GM23338 (cell line): ENCODE measurements at regions not wholly inside any gene's neighbourhood (a gene's known extent, or its start where the extent isn't known, plus 50 kb on each side); places are given as distances from the start of the nearest gene placed in this dataset.

Experiments used
- ATAC-seq: fragments of 200-7000 bp; cut with Tn5 transposase; 3 replicates; pipeline ENCODE4 v1.9.1; 2020
- DNase-seq: peaks from one replicate; pipeline ENCODE4 v3.0.0-alpha.2; 2015; ENCODE audit warnings: low spot score
- H2AFZ ChIP-seq: fragments of 200-600 bp; sonication (generic); 2 replicates; pipeline ENCODE4 v1.8.0; 2016; ENCODE audit warnings: antibody characterized with exemption, mild to moderate bottlenecking, moderate library complexity
- H3F3A ChIP-seq: fragments of 200-600 bp; sonication (generic); replicated peaks from 2 replicates; pipeline ENCODE4 v1.8.0; 2017; ENCODE audit warnings: antibody characterized with exemption, mixed run types, low read depth
- H3K27ac ChIP-seq: fragments of 200-600 bp; sonication (generic); 2 replicates; pipeline ENCODE4 v1.6.1; 2016; ENCODE audit warnings: low read depth
- H3K27me3 ChIP-seq: fragments of 200-600 bp; sonication (generic); 2 replicates; pipeline ENCODE4 v1.8.0; 2016; ENCODE audit warnings: mild to moderate bottlenecking, mixed run types, moderate library complexity; ENCODE audit not compliant: insufficient read depth
- H3K36me3 ChIP-seq: fragments of 200-600 bp; sonication (generic); 2 replicates; pipeline ENCODE4 v1.8.0; 2016; ENCODE audit warnings: mild to moderate bottlenecking; ENCODE audit not compliant: insufficient read depth
- H3K4me1 ChIP-seq: fragments of 200-600 bp; sonication (generic); 2 replicates; pipeline ENCODE4 v1.8.0; 2016; ENCODE audit warnings: mild to moderate bottlenecking, moderate library complexity; ENCODE audit not compliant: insufficient read depth
- H3K4me2 ChIP-seq: fragments of 200-600 bp; sonication (generic); 2 replicates; pipeline ENCODE4 v1.7.1; 2017; ENCODE audit warnings: mixed run types
- H3K4me3 ChIP-seq: fragments of 200-600 bp; sonication (generic); 2 replicates; pipeline ENCODE4 v1.6.1; 2016; ENCODE audit warnings: mixed run types
- H3K79me2 ChIP-seq: fragments of 200-600 bp; sonication (generic); replicated peaks from 2 replicates; pipeline ENCODE4 v1.8.0; 2017; ENCODE audit warnings: mild to moderate bottlenecking; ENCODE audit not compliant: insufficient read depth
- H3K9me2 ChIP-seq: fragments of 200-600 bp; sonication (generic); 2 replicates; pipeline ENCODE4 v1.8.0; 2017; ENCODE audit not compliant: insufficient read depth
- H4K20me1 ChIP-seq: fragments of 200-600 bp; sonication (generic); replicated peaks from 2 replicates; pipeline ENCODE4 v1.8.0; 2017; ENCODE audit warnings: mild to moderate bottlenecking; ENCODE audit not compliant: insufficient read depth
- H3K27ac Mint-ChIP-seq: 2 replicates; pipeline ENCODE4 v1.8.0; 2020; ENCODE audit warnings: inconsistent platforms, mild to moderate bottlenecking, moderate library complexity, mixed read lengths
- H3K27me3 Mint-ChIP-seq: 3 replicates; pipeline ENCODE4 v1.8.0; 2022; ENCODE audit warnings: low read depth, mild to moderate bottlenecking, moderate library complexity, mixed read lengths, inconsistent platforms; ENCODE audit not compliant: insufficient read depth, poor library complexity
- H3K36me3 Mint-ChIP-seq: 3 replicates; pipeline ENCODE4 v1.8.0; 2021; ENCODE audit warnings: low read depth, mild to moderate bottlenecking, inconsistent platforms, moderate library complexity, mixed read lengths
- H3K4me1 Mint-ChIP-seq: 3 replicates; pipeline ENCODE4 v1.8.0; 2020; ENCODE audit warnings: mild to moderate bottlenecking, inconsistent platforms, mixed read lengths
- H3K4me3 Mint-ChIP-seq: 3 replicates; pipeline ENCODE4 v1.8.0; 2021; ENCODE audit warnings: moderate library complexity, mild to moderate bottlenecking, inconsistent platforms, mixed read lengths
- H3K9me3 Mint-ChIP-seq: 3 replicates; pipeline ENCODE4 v1.8.0; 2020; ENCODE audit warnings: moderate library complexity, mild to moderate bottlenecking, inconsistent platforms, mixed read lengths
- CREB1 ChIP-seq: fragments of 250-450 bp; sonication (Bioruptor Pico); IDR thresholded peaks from 2 replicates; pipeline ENCODE4 v1.5.0; 2020; ENCODE audit warnings: low read depth, mild to moderate bottlenecking, moderate library complexity
- EZH2 ChIP-seq: fragments of 200-600 bp; sonication (generic); IDR thresholded peaks from one replicate; pipeline ENCODE4 v1.8.0; 2017; ENCODE audit warnings: antibody characterized with exemption, mild to moderate bottlenecking, low read depth; ENCODE audit not compliant: unreplicated experiment
- EZH2phosphoT487 ChIP-seq: fragments of 200-600 bp; sonication (generic); IDR thresholded peaks from one replicate; pipeline ENCODE4 v1.8.1; 2018; ENCODE audit warnings: antibody characterized with exemption; ENCODE audit not compliant: unreplicated experiment
- JUNB ChIP-seq: IDR thresholded peaks from one replicate; pipeline ENCODE4 v1.6.1; 2016; ENCODE audit warnings: antibody characterized with exemption; ENCODE audit not compliant: unreplicated experiment
- NANOG ChIP-seq: IDR thresholded peaks from 2 replicates; pipeline ENCODE4 v1.6.1; 2016; ENCODE audit warnings: antibody characterized with exemption, borderline replicate concordance
- POLR2AphosphoS5 ChIP-seq: IDR thresholded peaks from 2 replicates; pipeline ENCODE4 v1.6.1; 2016; ENCODE audit warnings: antibody characterized with exemption, low read depth
- STAT1 ChIP-seq: IDR thresholded peaks from one replicate; pipeline ENCODE4 v1.6.1; 2016; ENCODE audit warnings: antibody characterized with exemption; ENCODE audit not compliant: unreplicated experiment
- ZNF114 ChIP-seq: fragments of 250-450 bp; sonication (Bioruptor Pico); IDR thresholded peaks from 2 replicates; pipeline ENCODE4 v1.5.0; 2020; ENCODE audit warnings: mild to moderate bottlenecking, moderate library complexity
- ZNF331 ChIP-seq: fragments of 250-450 bp; sonication (Bioruptor Pico); IDR thresholded peaks from 2 replicates; pipeline ENCODE4 v1.5.0; 2020; ENCODE audit warnings: low read depth, mild to moderate bottlenecking, moderate library complexity
- TF ChIP-seq, protein P1 (sequence below), 2 experiments: fragments of 200-600 bp in 1 of 2; sonication (generic) in 1 of 2; conservative IDR thresholded peaks; 2 replicates each; pipeline versions ENCODE4 v1.5.1 to v1.6.1; 2016 to 2017; ENCODE audit warnings: antibody characterized with exemption in 2 of 2, low read depth in 2 of 2, mild to moderate bottlenecking in 2 of 2, moderate library complexity in 1 of 2
- TF ChIP-seq, protein P2 (sequence below): IDR thresholded peaks from 2 replicates; pipeline ENCODE4 v1.6.1; 2016; ENCODE audit warnings: antibody characterized with exemption
- TF ChIP-seq, protein P3 (sequence below): fragments of 250-450 bp; sonication (Bioruptor Pico); IDR thresholded peaks from 2 replicates; pipeline ENCODE4 v1.5.0; 2020; ENCODE audit warnings: mild to moderate bottlenecking, moderate library complexity

DNA sequence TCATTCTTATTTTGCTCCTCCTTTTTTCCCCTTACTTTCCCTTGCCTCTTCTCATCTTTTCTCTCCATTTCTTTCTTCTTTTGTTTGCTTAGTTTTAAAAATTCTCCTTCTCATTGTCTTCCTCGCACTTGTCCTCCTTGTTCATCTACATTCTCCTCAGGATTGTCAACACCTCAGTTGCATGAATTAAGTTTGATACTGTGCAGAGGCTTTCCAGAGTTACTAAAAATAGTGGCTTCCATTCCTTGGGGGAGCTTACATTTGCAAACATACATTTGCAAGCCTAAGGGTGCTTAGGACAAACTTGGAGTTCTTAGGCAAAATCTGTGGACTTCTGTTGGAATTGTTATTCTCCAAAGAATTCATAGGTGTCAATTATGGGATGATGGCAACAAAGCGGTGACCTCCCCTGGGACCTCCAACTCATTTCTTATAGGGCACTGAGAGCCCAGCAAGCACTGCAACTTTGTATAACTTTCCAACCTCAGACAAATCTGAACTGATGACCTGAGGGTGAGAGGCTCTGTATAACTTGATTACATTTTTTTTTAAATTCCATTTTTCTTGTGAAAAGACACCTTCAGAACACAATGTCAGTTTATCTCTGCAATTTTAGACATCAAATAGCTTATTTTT lies 371.4 kb downstream of the TMEM38B start (continued):
- TF ChIP-seq STAT1 (no peak), CREB1 (CRISPR knock-in tag) (no peak), EZH2 (no peak), ZNF331 (CRISPR knock-in tag) (no peak), NANOG (no peak), JUNB (no peak)
- TF ChIP-seq, protein P1, sequence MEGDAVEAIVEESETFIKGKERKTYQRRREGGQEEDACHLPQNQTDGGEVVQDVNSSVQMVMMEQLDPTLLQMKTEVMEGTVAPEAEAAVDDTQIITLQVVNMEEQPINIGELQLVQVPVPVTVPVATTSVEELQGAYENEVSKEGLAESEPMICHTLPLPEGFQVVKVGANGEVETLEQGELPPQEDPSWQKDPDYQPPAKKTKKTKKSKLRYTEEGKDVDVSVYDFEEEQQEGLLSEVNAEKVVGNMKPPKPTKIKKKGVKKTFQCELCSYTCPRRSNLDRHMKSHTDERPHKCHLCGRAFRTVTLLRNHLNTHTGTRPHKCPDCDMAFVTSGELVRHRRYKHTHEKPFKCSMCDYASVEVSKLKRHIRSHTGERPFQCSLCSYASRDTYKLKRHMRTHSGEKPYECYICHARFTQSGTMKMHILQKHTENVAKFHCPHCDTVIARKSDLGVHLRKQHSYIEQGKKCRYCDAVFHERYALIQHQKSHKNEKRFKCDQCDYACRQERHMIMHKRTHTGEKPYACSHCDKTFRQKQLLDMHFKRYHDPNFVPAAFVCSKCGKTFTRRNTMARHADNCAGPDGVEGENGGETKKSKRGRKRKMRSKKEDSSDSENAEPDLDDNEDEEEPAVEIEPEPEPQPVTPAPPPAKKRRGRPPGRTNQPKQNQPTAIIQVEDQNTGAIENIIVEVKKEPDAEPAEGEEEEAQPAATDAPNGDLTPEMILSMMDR (conservative IDR thresholded peaks at IDR 0.05; ENCODE audit: low read depth in 2 of 2) = no peak
- TF ChIP-seq, protein P2, sequence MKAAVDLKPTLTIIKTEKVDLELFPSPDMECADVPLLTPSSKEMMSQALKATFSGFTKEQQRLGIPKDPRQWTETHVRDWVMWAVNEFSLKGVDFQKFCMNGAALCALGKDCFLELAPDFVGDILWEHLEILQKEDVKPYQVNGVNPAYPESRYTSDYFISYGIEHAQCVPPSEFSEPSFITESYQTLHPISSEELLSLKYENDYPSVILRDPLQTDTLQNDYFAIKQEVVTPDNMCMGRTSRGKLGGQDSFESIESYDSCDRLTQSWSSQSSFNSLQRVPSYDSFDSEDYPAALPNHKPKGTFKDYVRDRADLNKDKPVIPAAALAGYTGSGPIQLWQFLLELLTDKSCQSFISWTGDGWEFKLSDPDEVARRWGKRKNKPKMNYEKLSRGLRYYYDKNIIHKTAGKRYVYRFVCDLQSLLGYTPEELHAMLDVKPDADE = no peak

DNA sequence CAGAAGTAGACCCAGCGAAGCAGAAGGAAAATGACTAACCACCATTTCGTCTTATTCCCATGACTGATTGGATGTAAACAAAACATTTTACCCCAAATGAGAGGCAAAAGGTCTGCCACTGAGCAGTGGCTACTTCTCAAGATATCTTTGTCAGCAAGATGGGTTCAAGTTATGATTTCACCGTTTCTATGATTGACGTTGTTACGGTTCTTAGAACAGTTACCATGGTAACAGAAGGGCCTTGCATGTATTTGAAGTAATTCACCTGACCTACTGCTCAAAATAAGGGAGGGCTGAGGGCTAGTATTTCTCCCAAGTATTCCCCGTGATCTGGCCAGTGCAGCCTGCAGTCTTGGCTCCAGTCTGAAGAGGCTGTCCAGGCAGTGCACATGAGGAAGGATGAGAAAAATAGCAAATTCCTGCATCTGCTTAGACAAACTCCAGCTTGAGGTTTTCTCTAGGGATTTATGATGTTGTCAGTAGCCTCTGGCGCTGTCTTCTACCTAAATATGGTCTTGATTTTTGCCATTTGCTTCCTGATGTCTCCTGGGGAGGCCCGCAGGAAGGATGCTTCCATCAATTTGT lies 372.7 kb downstream of the TMEM38B start:
- Mint-ChIP-seq H3K27me3 (no peaks in the 10 kb centered on the region), H3K9me3 (no peaks in the 10 kb centered on the region), H3K27ac (no peak overlapping the region), H3K4me3 (no peak overlapping the region), H3K4me1 (no peaks in the 10 kb centered on the region), H3K36me3 (no peaks in the 10 kb centered on the region)
- DNase-seq (no peak), ATAC-seq (no peak)
- no peak overlapping the region for H2AFZ ChIP-seq
- no peaks in the 10 kb centered on the region for H3K36me3 ChIP-seq
- H3K9me2 ChIP-seq = peaks cover 14% of the 10 kb centered on the region; the same call in 1 of the 2 replicates
- no peak overlapping the region for H3K4me2 ChIP-seq
- no peak overlapping the region for H3K27ac ChIP-seq
- no peak overlapping the region for H3K4me3 ChIP-seq
- H4K20me1 ChIP-seq = no peaks in the 10 kb centered on the region
- no peaks in the 10 kb centered on the region for H3K4me1 ChIP-seq
- no peaks in the 10 kb centered on the region for H3F3A ChIP-seq
- no peaks in the 10 kb centered on the region for H3K27me3 ChIP-seq
- no peaks in the 10 kb centered on the region for H3K79me2 ChIP-seq
- TF ChIP-seq EZH2 = no peak
- TF ChIP-seq STAT1 = no peak
- TF ChIP-seq CREB1 (CRISPR knock-in tag) = no peak
- TF ChIP-seq JUNB = no peak
- TF ChIP-seq, protein P2 = no peak
- TF ChIP-seq EZH2phosphoT487 = no peak
- no peak for TF ChIP-seq NANOG
- TF ChIP-seq ZNF114 (CRISPR knock-in tag) = no peak
- no peak for TF ChIP-seq ZNF331 (CRISPR knock-in tag)
- TF ChIP-seq, protein P3, sequence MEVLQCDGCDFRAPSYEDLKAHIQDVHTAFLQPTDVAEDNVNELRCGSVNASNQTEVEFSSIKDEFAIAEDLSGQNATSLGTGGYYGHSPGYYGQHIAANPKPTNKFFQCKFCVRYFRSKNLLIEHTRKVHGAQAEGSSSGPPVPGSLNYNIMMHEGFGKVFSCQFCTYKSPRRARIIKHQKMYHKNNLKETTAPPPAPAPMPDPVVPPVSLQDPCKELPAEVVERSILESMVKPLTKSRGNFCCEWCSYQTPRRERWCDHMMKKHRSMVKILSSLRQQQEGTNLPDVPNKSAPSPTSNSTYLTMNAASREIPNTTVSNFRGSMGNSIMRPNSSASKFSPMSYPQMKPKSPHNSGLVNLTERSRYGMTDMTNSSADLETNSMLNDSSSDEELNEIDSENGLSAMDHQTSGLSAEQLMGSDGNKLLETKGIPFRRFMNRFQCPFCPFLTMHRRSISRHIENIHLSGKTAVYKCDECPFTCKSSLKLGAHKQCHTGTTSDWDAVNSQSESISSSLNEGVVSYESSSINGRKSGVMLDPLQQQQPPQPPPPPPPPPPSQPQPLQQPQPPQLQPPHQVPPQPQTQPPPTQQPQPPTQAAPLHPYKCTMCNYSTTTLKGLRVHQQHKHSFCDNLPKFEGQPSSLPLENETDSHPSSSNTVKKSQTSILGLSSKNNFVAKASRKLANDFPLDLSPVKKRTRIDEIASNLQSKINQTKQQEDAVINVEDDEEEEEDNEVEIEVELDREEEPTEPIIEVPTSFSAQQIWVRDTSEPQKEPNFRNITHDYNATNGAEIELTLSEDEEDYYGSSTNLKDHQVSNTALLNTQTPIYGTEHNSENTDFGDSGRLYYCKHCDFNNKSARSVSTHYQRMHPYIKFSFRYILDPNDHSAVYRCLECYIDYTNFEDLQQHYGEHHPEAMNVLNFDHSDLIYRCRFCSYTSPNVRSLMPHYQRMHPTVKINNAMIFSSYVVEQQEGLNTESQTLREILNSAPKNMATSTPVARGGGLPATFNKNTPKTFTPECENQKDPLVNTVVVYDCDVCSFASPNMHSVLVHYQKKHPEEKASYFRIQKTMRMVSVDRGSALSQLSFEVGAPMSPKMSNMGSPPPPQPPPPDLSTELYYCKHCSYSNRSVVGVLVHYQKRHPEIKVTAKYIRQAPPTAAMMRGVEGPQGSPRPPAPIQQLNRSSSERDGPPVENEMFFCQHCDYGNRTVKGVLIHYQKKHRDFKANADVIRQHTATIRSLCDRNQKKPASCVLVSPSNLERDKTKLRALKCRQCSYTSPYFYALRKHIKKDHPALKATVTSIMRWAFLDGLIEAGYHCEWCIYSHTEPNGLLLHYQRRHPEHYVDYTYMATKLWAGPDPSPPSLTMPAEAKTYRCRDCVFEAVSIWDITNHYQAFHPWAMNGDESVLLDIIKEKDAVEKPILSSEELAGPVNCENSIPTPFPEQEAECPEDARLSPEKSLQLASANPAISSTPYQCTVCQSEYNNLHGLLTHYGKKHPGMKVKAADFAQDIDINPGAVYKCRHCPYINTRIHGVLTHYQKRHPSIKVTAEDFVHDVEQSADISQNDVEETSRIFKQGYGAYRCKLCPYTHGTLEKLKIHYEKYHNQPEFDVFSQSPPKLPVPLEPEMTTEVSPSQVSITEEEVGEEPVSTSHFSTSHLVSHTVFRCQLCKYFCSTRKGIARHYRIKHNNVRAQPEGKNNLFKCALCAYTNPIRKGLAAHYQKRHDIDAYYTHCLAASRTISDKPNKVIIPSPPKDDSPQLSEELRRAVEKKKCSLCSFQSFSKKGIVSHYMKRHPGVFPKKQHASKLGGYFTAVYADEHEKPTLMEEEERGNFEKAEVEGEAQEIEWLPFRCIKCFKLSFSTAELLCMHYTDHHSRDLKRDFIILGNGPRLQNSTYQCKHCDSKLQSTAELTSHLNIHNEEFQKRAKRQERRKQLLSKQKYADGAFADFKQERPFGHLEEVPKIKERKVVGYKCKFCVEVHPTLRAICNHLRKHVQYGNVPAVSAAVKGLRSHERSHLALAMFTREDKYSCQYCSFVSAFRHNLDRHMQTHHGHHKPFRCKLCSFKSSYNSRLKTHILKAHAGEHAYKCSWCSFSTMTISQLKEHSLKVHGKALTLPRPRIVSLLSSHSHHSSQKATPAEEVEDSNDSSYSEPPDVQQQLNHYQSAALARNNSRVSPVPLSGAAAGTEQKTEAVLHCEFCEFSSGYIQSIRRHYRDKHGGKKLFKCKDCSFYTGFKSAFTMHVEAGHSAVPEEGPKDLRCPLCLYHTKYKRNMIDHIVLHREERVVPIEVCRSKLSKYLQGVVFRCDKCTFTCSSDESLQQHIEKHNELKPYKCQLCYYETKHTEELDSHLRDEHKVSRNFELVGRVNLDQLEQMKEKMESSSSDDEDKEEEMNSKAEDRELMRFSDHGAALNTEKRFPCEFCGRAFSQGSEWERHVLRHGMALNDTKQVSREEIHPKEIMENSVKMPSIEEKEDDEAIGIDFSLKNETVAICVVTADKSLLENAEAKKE (CRISPR knock-in tag) = no peak
- TF ChIP-seq POLR2AphosphoS5 = no peak
